IMR-90 (cell line): ENCODE measurements at regions not wholly inside any gene's neighbourhood (a gene's known extent, or its start where the extent isn't known, plus 50 kb on each side); places are given as distances from the start of the nearest gene placed in this dataset.

Experiments used
- ATAC-seq: fragments of 200-7000 bp; cut with Tn5 transposase; 2 replicates; pipeline ENCODE4 v1.9.1; 2020; ENCODE audit warnings: low read depth, mild to moderate bottlenecking, moderate library complexity
- BruUV-seq: library from RNA; stranded (reverse); fragments of 400-500 nt; replicated peaks from 2 replicates; lab custom pipeline; 2021; lab: Mats Ljungman, UMichigan
- CTCF ChIA-PET: fragments of 300-600 bp; formaldehyde crosslinking; extraction: SDS; loops from one replicate; lab custom pipeline; 2021; ENCODE audit warnings: antibody characterized with exemption; lab: Yijun Ruan, JAX
- POLR2A ChIA-PET: fragments of 300-600 bp; sonication (Branson Sonifier 250); formaldehyde crosslinking; loops from one replicate; lab custom pipeline; 2022; ENCODE audit warnings: antibody characterized with exemption; ENCODE audit not compliant: unreplicated experiment; lab: Charles Lee
- DNase-seq: peaks from one replicate; pipeline ENCODE4 v3.0.0; 2013
- H2AFZ ChIP-seq: replicated peaks from 2 replicates; pipeline ENCODE3; 2013; ENCODE audit warnings: low read length, mild to moderate bottlenecking; ENCODE audit not compliant: poor library complexity
- H2AK5ac ChIP-seq: 2 replicates; pipeline ENCODE4 v1.6.1; 2013; ENCODE audit warnings: low read depth, low read length, inconsistent platforms
- H2AK9ac ChIP-seq: replicated peaks from 2 replicates; pipeline ENCODE3; 2013; ENCODE audit warnings: mild to moderate bottlenecking, low read depth, low read length, moderate library complexity; ENCODE audit not compliant: poor library complexity
- H2BK120ac ChIP-seq: 2 replicates; pipeline ENCODE4 v1.6.1; 2013; ENCODE audit warnings: low read depth, low read length, inconsistent platforms
- H2BK15ac ChIP-seq: 3 replicates; pipeline ENCODE4 v1.6.1; 2013; ENCODE audit warnings: low read depth, low read length, inconsistent platforms
- H2BK20ac ChIP-seq: 2 replicates; pipeline ENCODE4 v1.6.1; 2013; ENCODE audit warnings: low read depth, mild to moderate bottlenecking, inconsistent platforms, low read length, moderate library complexity
- H2BK5ac ChIP-seq: 2 replicates; pipeline ENCODE4 v1.6.1; 2013; ENCODE audit warnings: mild to moderate bottlenecking, low read depth, low read length, inconsistent platforms; ENCODE audit not compliant: poor library complexity, severe bottlenecking
- H3K14ac ChIP-seq: replicated peaks from 2 replicates; pipeline ENCODE4 v1.6.1; 2013; ENCODE audit warnings: low read depth, low read length, inconsistent platforms
- H3K18ac ChIP-seq: 2 replicates; pipeline ENCODE4 v1.6.1; 2013; ENCODE audit warnings: low read depth, low read length, control low read depth
- H3K23ac ChIP-seq: 2 replicates; pipeline ENCODE4 v1.6.1; 2013; ENCODE audit warnings: low read depth, low read length, inconsistent platforms
- H3K27ac ChIP-seq: 2 replicates; pipeline ENCODE4 v1.5.1; 2013; ENCODE audit warnings: mild to moderate bottlenecking, control low read depth, low read length; ENCODE audit not compliant: insufficient read depth
- H3K27me3 ChIP-seq: 2 replicates; pipeline ENCODE4 v1.6.1; 2013; ENCODE audit warnings: low read length; ENCODE audit not compliant: control insufficient read depth, insufficient read depth
- H3K36me3 ChIP-seq: 2 replicates; pipeline ENCODE4 v1.6.1; 2013; ENCODE audit warnings: low read length, mixed read lengths; ENCODE audit not compliant: control insufficient read depth, insufficient read depth
- H3K4ac ChIP-seq: 2 replicates; pipeline ENCODE4 v1.6.1; 2013; ENCODE audit warnings: low read depth, low read length, inconsistent platforms
- H3K4me1 ChIP-seq: 2 replicates; pipeline ENCODE4 v1.6.1; 2013; ENCODE audit warnings: low read length, mixed read lengths; ENCODE audit not compliant: control insufficient read depth, insufficient read depth
- H3K4me2 ChIP-seq: 2 replicates; pipeline ENCODE4 v1.6.1; 2013; ENCODE audit warnings: low read depth, mild to moderate bottlenecking, control low read depth, low read length, moderate library complexity
- H3K4me3 ChIP-seq: 2 replicates; pipeline ENCODE4 v1.5.1; 2013; ENCODE audit warnings: low read depth, mild to moderate bottlenecking, control low read depth, low read length, moderate library complexity; ENCODE audit not compliant: insufficient read depth
- H3K56ac ChIP-seq: 2 replicates; pipeline ENCODE4 v1.6.1; 2013; ENCODE audit warnings: low read length, inconsistent platforms; ENCODE audit not compliant: insufficient read depth; ENCODE audit errors: extremely low read depth
- H3K79me1 ChIP-seq, 2 experiments: 2 replicates each; pipeline ENCODE4 v1.6.1; 2013; ENCODE audit warnings: low read length in 2 of 2, inconsistent platforms in 1 of 2, low read depth in 1 of 2
- H3K9ac ChIP-seq: 2 replicates; pipeline ENCODE4 v1.6.1; 2013; ENCODE audit warnings: low read depth, low read length, control low read depth
- H3K9me1 ChIP-seq: 2 replicates; pipeline ENCODE4 v1.6.1; 2013; ENCODE audit warnings: low read length, inconsistent platforms; ENCODE audit not compliant: insufficient read depth
- H3K9me3 ChIP-seq: 2 replicates; pipeline ENCODE4 v1.6.1; 2013; ENCODE audit warnings: low read length; ENCODE audit not compliant: control insufficient read depth, insufficient read depth
- H4K20me1 ChIP-seq: 2 replicates; pipeline ENCODE4 v1.6.1; 2013; ENCODE audit warnings: low read length, inconsistent platforms; ENCODE audit not compliant: insufficient read depth
- H4K5ac ChIP-seq: 2 replicates; pipeline ENCODE4 v1.6.1; 2013; ENCODE audit warnings: mild to moderate bottlenecking, low read depth, low read length, control low read depth
- H4K8ac ChIP-seq, 2 experiments: 2 replicates each; pipeline ENCODE4 v1.6.1; 2013; ENCODE audit warnings: low read depth in 2 of 2, low read length in 2 of 2, control low read depth in 1 of 2, inconsistent platforms in 1 of 2
- H4K91ac ChIP-seq: 2 replicates; pipeline ENCODE4 v1.6.1; 2013; ENCODE audit warnings: low read depth, low read length, inconsistent platforms; ENCODE audit not compliant: insufficient read depth
- BHLHE40 ChIP-seq: fragments of 150-350 bp; IDR thresholded peaks from 2 replicates; pipeline ENCODE4 v1.6.1; 2016; ENCODE audit warnings: mild to moderate bottlenecking, low read depth, low read length
- FOS ChIP-seq: fragments of 150-350 bp; IDR thresholded peaks from 2 replicates; pipeline ENCODE4 v1.6.1; 2016; ENCODE audit warnings: low read depth, low read length
- MAFK ChIP-seq: IDR thresholded peaks from 2 replicates; pipeline ENCODE4 v1.6.1; 2012; ENCODE audit warnings: low read depth, low read length, improper control_type of control experiment
- WGBS, 2 experiments: methylation state at CpG; one replicate each; pipeline versions ENCODE4 v1.1.5 to v1.1.7; 2013; ENCODE audit warnings: missing lambda C conversion rate in 2 of 2; ENCODE audit not compliant: insufficient read length in 1 of 2; ENCODE audit errors: extremely low coverage in 2 of 2; 5-methylcytosine and 5-hydroxymethylcytosine counted together
- dilution Hi-C: fragments of 300-500 bp; cut with HindIII; formaldehyde crosslinking; loops from one replicate; pipeline ENCODE4 v1.14.3; 2018; ENCODE audit warnings: low sequenced_read_pairs; ENCODE audit not compliant: unreplicated experiment
- in situ Hi-C: fragments of 300-500 bp; cut with MboI; formaldehyde crosslinking; loops from 3 replicates; pipeline ENCODE4 v1.14.3; 2019; ENCODE audit warnings: low sequenced_read_pairs, inconsistent platforms, mixed read lengths
- intact Hi-C: fragments of 100-400 bp; cut with micrococcal nuclease; formaldehyde crosslinking; loops from 2 replicates; pipeline ENCODE4 v1.10.0; 2022
- TF ChIP-seq, protein P1 (sequence below): fragments of 150-350 bp; IDR thresholded peaks from 2 replicates; pipeline ENCODE4 v1.6.1; 2016; ENCODE audit warnings: low read depth, mild to moderate bottlenecking, low read length, moderate library complexity, borderline replicate concordance

DNA sequence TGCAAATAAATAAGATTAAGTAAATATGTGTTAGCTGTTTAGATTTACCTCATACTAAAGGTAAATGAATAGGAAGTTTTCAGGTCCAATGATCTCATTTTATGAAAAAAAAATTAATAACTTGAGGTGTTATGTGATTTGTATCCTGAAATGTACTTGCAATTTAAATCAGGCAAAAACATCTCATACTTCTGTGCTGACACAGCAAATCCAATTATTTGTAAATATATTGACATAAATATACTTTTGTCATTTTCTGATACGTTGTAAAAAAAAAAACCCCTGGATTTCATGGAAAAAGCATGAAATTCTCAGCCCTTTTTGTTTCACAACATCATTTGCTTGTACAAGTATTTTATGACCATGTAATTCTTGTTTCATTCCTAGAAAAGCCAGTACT, 184.1 kb upstream of the NCAM2 start:
- H3K4ac ChIP-seq: no peak overlapping the region
- H3K27me3 ChIP-seq: no peaks in the 10 kb centered on the region
- ATAC-seq (no peak), DNase-seq (no peak)
- BruUV-seq: no TSS peak
- H3K14ac ChIP-seq: no peak overlapping the region
- TF ChIP-seq FOS (no peak), BHLHE40 (no peak), MAFK (peak; percentile 82)
- TF ChIP-seq, protein P1, sequence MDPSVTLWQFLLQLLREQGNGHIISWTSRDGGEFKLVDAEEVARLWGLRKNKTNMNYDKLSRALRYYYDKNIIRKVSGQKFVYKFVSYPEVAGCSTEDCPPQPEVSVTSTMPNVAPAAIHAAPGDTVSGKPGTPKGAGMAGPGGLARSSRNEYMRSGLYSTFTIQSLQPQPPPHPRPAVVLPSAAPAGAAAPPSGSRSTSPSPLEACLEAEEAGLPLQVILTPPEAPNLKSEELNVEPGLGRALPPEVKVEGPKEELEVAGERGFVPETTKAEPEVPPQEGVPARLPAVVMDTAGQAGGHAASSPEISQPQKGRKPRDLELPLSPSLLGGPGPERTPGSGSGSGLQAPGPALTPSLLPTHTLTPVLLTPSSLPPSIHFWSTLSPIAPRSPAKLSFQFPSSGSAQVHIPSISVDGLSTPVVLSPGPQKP: no peak
- no peak overlapping the region for H2AK5ac ChIP-seq
- dilution Hi-C loops (no loop called here), intact Hi-C loops (no loop called here), in situ Hi-C loops (no loop called here)
- peaks cover 11% of the 10 kb centered on the region for H3K9me3 ChIP-seq
- no peak overlapping the region for H3K56ac ChIP-seq
- H3K9ac ChIP-seq: no peak overlapping the region
- H2AK9ac ChIP-seq: no peak overlapping the region
- H3K79me1 ChIP-seq: no peaks in the 10 kb centered on the region
- ChIA-PET CTCF (no interaction called here), POLR2A (no interaction called here)
- no peak overlapping the region for H3K18ac ChIP-seq
- no peak overlapping the region for H3K4me2 ChIP-seq
- H3K23ac ChIP-seq: no peak overlapping the region
- H4K5ac ChIP-seq: no peak overlapping the region
- no peaks in the 10 kb centered on the region for H4K20me1 ChIP-seq
- no peak overlapping the region for H2AFZ ChIP-seq
- H3K9me1 ChIP-seq: no peaks in the 10 kb centered on the region
- no peaks in the 10 kb centered on the region for H3K36me3 ChIP-seq
- H3K27ac ChIP-seq: no peak overlapping the region
- no peak overlapping the region for H3K4me3 ChIP-seq
- no peak overlapping the region for H2BK120ac ChIP-seq
- no peak overlapping the region for H2BK5ac ChIP-seq
- no peak overlapping the region for H2BK15ac ChIP-seq
- no CpG with 5 or more reads among the region's 1 CpG for WGBS, 2 experiments
- H4K8ac ChIP-seq: no peak overlapping the region
- H4K91ac ChIP-seq: no peak overlapping the region
- no peaks in the 10 kb centered on the region for H3K4me1 ChIP-seq
- no peak overlapping the region for H2BK20ac ChIP-seq
